ENCODE measurements at regions not wholly inside any gene's neighbourhood (a gene's known extent, or its start where the extent isn't known, plus 50 kb on each side); places are given as distances from the start of the nearest gene placed in this dataset.
"Not testable (repeated sequence)": the region's sequence is repeated elsewhere in the genome, so short reads cannot be mapped to it uniquely, and the experiment has no call there.

DNA sequence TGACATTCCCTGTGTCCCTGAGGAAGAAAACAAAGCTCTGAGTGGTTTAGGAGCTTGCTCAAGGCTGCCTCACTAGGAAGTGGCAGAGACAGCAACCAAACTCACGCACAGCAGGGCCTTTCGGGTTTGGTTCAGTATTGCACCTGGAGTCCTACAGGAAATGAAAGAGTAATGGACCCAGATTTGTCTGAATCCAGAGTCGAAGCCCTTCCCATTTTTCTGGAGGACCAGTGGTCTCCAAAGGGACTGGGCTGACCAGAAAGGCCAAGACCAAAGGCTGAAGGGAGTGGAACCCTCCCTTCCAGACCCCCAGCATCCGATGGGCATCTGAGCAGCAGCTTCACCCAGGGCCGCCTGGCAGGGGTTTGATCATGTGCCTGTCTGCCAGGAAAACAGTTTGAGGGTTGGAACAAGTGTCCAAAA, 85.5 kb upstream of the RPL38 start:
- DNase-seq (ENCODE audit: missing footprints) (no peak), ATAC-seq (no peak)
- intact Hi-C loops (cut with DNase I) = no loop called here

DNA sequence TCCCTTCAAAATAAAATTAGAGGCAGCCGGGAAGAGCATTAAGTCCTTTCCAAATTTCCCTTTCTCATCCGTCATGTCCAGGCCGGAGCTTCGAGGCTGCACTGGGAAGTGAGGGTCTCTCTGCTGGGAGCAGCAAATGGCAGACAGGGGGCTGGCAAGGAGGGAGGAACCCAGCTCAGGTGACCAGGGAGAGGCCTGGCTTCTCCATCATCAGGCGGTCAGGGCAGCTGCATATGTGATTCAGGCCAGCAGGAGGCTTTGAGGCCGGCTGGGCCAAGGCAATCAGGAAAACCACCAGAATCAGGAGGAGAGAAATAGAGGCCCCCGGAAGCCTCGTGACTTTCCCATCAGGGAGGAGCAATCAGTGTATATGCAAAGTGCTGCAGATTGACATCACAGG, 85.0 kb upstream of the RPL38 start:
- intact Hi-C loops (cut with DNase I) = no loop called here
- ATAC-seq (no peak), DNase-seq (ENCODE audit: missing footprints) (no peak)

DNA sequence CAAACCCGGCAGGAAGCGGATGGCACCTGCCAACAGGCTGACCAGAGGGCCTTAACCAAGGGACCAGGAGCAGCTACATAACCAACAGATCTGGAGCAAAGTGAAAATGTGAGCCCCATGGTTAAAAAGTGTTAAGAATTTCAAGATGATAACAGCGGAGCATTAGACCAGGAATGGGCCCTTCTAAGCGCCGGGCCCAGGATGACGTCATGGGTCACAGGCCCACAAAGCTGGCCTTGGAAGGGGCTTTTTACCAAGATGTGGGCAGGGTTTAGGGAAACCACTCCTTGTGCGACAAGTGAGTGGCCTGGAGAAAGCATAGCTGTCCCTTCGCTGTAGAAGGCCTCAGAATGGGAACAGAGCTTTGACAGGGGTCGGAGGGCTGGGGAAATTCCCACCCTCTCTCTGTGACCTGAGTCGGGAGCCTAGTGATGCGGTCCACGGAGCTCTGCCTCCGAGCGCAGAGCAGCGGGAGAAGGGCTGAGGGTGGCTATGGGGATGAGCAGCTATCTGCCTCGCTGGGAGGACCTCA, 84.4 kb upstream of the RPL38 start:
- no peak for DNase-seq (ENCODE audit: missing footprints)
- no peak for ATAC-seq
- intact Hi-C loops (cut with DNase I) = no loop called here

DNA sequence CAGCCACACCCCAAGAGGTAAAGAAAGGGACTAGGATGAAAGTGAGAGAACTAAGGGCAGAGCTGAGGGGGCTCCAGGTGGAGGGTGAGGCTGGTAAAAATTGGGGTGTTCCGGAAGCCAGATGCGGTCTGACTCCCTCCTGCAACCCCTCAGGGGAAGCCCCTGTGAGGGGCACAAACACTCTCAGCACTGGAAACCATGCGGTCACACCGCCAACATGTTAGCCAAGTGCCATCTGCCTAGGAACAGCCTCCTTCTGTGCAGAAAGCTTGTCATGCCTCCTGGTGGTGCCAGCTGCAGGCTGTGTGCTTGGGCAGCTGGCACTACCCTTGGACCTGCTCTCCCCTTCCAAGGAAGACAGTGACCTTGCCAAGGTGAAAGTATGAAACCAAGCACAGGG, 83.5 kb upstream of the RPL38 start:
- ATAC-seq = no peak
- DNase-seq (ENCODE audit: missing footprints) = no peak

DNA sequence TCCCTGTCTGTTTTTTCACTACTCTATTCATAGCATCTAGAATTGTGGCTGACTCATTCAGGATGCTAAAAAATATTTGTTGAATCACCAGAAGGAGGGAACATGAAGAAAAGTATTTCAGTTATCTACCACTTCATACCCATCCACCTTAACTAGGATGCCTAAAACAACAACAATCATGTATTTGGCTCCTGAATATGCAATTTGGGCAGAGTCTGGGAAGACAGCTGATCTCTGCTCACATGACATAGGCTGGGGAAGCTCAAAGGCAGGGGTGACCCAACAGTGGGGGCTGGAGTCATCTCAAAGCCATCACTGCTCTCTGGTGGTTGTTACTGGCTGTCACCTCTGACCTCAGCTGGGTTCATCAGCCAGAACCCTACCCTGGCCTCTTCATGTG, 80.1 kb upstream of the RPL38 start:
- ATAC-seq (no peak), DNase-seq (ENCODE audit: missing footprints) (no peak)
- intact Hi-C loops (cut with DNase I) = no loop called here

More for the DNA sequence above, 83.5 kb upstream of the RPL38 start:
- intact Hi-C loops (cut with DNase I) = no loop called here

DNA sequence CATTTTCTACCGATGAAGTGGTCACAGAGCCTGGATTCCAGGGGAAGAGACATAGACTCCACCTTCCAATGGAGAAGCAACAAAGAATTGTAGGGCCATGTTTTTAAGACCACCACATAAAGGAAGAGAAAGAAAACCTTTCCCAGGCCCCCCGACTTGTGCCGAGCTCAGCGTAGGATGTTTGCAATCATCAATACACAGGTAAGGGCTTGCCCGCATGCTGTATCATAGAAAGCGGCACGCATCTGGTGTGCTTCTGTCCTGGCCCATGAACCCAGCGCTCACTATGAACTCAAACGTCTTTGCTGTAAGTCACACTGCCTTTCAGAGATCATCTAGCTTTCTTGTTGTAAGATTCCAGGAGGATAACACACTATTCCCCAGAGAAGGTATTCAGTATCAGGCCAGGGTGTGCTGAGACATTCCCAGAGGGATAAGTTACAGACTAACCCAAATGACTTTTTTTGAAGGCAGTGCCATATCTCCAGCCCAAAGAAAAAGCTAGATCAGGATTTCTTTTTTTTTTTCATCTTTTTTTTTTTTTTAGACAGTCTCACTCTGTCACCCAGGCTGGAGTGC, 79.5 kb upstream of the RPL38 start:
- no peak for ATAC-seq
- no peak for DNase-seq (ENCODE audit: missing footprints)
- intact Hi-C loops (cut with DNase I) = no loop called here

DNA sequence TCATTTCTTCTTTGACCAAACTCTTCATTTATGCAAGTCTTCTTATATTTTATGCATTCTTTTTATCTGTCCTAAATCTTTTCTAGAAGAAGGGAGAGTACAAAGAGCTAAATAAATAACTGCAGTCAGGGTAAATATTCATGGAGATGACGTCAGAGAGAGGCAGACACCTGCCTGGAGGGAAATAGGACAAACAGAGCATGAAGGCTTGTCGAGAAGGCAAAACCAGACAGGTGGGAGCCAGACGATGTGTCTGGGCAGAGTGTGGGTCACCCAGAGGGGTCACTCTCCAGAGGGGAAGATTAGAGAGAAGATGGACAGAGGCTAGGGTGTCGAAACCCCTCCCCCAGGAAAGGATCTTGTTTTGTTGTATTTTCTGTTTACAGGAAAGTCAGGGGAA, 78.3 kb upstream of the RPL38 start:
- intact Hi-C loops (cut with DNase I) = no loop called here
- no peak for ATAC-seq
- no peak for DNase-seq (ENCODE audit: missing footprints)

DNA sequence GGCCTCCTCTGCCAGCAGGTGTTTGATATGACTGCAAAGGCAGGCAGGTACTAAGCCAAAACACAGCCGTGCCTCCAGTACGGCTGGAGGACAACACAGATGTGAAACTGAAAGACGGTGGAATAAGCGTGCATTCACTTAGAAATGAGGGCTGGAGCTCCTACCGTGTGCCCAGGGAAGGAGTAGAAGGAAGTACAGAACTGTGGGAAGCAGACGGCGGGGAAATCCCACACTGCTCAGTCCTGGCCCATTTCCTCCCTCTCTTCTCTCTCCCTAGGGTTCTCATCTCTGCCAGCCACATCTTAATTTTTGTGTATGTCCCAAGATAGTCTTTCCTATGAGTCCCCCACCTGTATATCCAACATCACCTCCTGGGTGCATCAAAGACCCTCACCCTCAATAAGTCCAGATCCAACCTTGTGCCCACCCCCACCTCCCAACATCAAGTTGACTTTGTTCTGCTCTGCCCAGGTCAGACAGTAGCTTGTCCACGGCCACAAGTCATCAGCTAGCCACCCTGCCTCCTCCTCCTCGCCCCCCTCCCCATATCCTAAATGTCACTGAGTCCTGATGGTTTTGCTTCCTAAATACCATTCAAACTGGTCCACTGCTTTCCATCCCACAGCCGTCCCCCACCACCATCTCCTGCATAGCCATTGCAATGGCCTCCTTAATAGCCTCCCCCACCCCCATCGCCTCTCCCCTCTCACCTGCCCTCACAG, 77.1 kb upstream of the RPL38 start:
- DNase-seq (ENCODE audit: missing footprints) = no peak
- intact Hi-C loops (cut with DNase I) = no loop called here
- ATAC-seq = no peak

DNA sequence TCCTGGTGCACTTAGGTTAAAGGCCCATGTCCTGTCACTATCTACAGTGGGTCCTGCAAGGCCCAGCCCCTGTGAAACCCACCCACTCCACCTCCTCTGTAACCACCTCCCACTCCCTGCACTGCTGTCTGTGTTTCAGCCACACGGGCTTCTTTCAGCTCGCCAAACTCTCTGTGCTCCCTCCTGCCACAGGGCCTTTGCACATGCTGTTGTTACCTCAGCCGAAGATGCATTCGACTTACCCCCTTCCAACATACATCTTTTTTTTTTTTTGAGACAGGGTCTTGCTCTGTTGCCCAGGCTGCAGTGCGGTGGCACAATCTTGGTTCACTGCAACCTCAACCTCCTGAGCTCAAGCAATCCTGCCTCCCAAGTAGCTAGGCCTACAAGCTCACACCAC, 76.5 kb upstream of the RPL38 start:
- intact Hi-C loops (cut with DNase I) = no loop called here
- ATAC-seq = no peak
- DNase-seq (ENCODE audit: missing footprints) = no peak

DNA sequence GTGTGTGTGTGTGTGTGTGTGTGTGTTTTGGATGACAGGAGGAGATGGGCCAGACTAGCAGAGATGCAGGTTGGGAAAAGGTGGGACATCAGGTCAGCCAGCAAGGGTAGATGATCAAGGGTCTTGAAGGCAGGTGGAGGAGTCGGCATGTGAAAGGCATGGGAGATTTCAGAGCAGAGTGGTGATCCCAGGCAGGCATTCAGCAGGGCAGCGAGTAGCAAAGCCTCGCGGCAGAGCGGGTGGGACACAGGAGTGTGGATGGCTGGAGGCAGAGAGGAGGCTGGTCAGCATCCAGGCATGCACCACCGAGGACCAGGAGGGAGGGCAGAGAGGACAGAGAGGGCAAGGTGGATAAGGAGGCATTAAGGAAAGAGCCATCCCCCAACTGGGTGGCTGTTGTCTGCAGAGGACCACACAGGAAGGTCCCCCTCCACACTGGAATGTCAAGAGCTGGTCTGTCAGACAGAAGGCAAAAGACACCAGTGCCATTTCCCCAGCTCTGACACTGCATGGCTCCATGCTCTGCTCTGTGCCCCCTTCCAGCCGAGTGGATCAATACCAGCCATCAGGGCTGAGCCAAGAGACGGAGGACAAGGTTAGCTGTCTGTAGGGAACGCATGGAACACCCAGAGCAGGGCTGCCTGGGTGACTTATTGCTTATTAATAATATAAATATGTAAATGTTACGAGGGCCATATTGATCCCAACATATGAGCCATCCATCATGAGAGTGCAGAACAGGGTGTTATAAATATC, 74.8 kb upstream of the RPL38 start:
- DNase-seq (ENCODE audit: missing footprints) (no peak), ATAC-seq (no peak)
- intact Hi-C loops (cut with DNase I) = no loop called here

DNA sequence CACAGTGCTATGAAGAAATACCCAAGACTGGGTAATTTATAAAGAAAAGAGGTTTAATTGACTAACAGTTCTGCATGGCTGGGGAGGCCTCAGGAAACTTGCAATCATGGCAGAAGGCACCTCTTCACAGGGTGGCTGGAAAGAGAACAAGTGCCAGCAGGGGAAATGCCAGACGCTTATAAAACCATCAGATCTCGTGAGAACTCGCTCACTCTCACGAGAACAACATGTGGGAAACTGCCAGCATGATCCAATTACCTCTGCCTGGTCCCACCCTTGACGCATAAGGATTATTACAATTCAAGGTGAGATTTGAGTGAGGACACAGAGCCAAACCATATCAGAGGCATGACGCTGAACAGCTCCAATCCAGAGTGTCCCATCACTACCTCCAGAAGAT, 73.7 kb upstream of the RPL38 start:
- ATAC-seq; intact Hi-C loops (cut with DNase I); DNase-seq (ENCODE audit: missing footprints): not testable (repeated sequence)

DNA sequence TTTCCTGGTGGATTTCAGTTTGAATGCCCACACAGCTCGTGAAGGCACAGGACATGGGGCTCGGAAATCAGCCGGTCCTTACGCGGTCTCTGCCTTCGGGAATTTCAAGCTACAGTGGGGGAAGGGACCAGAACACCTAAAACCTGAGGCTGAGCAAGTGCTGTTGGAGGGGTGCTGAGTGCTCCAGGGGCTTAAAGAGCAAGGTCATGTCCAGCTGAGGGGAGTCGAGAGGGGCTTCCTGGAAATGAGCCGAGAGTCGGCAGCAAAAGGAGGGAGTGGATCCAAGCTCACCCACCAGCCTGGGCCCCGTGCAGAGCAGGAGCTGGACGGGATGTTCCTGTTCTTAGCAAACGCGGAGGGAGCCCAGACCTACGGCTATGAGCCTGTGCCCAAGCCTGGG, 73.2 kb upstream of the RPL38 start:
- intact Hi-C loops (cut with DNase I) = no loop called here
- no peak for ATAC-seq
- no peak for DNase-seq (ENCODE audit: missing footprints)

DNA sequence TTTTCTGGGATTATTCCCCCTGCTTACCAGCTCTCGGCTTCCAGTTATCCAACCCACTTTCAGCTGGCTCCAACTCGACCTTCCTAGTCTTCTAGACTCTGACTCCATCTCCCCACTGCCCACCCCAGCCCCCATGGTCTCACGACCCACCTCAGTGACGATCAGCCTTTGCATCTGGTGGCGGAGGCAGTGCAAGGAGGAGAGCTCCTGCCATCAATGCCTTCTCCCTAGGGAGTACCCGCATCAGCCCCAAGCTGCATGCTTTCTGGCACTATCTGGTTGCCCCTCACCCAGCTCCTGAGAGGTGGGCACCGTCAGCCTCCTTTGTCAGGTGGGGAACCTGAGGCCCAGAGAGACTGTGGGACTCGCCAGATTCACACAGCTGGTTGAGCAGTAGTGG, 72.6 kb upstream of the RPL38 start:
- DNase-seq (ENCODE audit: missing footprints) = no peak
- intact Hi-C loops (cut with DNase I) = no loop called here
- ATAC-seq = no peak

DNA sequence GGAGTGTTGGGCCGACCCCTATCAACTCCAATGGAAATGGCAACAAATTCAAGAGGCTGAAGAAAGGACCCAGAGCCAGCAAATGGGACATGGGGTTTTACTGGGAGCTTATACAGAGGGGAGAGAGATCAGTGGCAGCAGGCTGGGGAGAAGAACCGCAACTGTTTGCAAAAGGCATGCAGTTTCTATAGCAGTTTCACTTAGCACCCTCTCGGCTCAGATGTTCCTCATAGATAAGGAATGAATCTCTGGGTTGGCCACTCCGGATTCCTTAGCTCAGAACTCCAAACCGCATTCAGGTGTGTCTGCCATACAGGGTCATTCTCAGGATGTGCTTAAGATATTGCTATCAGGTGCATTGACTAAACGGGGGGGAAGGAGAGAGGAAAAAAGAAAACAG, 71.1 kb upstream of the RPL38 start:
- intact Hi-C loops (cut with DNase I) = no loop called here
- ATAC-seq = no peak
- DNase-seq (ENCODE audit: missing footprints) = no peak

DNA sequence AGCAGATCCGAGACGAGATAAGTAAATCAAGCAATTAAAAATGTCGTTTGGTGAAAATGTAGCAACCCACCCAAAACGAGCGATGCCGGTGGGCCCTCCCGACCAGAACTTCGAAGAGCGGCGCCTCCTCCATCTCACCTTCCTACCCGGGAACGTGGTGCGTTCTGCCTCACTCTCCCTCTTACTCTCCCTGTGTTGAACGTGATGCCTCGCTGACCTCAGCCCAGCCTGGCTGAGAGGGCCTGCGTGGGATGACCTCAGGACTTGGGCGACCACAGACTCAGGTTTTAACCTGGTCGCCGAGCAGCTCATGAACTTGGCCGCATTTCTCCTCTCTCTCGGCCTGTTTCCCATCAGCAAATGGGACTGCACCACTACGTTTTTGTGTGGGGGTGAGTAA, 69.7 kb upstream of the RPL38 start:
- DNase-seq (ENCODE audit: missing footprints) (no peak), ATAC-seq (no peak)
- intact Hi-C loops (cut with DNase I) = no loop called here

DNA sequence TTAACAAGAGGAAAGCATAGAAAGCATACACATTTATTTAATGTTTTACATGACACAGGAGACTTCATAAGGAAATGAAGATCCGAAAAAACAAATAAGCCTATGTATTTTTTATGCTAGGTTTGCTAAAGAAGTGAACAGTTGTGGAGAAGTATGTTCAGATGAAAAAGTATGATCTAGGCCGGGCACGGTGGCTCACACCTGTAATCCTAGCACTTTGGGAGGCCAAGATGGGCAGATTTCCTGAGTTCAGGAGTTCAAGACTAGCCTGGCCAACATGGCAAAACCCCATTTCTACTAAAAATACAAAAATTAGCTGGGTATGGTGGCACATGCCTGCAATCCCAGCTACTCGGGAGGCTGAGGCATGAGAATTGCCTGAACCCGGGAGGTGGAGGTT, 69.2 kb upstream of the RPL38 start:
- ATAC-seq; intact Hi-C loops (cut with DNase I); DNase-seq (ENCODE audit: missing footprints): not testable (repeated sequence)

DNA sequence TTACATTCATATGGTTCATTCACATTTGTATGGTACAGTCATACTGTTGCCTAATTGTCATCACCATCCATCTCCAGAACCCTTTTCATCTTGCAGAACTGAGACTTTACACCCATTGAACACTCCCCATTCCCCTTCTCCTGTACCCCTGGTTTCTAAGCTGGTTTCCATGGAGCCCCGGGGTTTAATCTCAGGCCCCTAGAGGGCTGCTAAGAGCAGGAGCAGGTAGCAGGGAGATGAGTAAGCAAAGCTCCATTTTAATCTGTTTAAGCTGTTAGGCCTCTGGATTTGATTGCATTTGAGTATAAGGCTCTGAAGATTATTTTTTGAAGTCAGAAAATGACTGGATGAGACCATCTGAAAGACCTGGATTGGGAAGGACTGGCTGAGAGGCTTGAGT, 68.5 kb upstream of the RPL38 start:
- ATAC-seq (no peak), DNase-seq (ENCODE audit: missing footprints) (no peak)
- intact Hi-C loops (cut with DNase I) = no loop called here

DNA sequence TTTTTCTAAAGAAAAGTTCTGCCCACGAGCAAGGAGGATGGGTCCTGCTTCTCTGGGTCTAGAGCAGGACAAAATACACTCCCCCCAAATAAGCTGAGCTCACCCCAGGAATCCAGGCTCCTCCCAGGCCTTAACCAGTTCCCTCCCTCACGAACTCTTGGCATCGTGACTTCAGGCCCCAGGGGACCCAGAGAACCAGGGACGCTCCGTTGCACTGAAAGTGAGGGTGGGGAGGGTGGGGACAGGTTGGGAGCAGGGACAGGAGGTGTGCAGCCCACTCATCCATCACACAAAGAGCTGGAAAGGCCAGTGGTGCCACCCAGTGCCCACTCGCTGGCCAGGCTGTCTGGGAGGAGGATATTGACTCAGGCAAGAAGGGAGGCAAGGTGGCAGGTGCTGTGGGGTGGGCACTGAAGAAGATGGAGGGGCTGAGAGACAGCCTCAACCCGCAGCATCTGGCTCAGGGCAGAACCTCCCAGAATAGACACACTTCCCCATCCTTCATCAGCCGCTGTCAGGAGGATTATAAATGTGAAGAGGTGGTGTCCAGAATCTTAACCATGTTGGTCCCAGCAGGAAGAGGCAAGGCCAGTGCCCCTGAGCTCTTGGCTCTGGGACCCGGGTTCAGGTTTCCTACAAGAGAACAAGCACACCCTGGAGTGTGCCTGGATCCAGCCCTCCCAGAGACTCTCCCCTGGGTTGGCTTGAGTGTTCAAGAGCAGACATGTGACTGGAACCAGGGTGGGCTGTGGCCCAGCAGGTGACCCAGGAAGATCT, 67.9 kb upstream of the RPL38 start:
- intact Hi-C loops (cut with DNase I) = no loop called here
- ATAC-seq (no peak), DNase-seq (ENCODE audit: missing footprints) (no peak)

DNA sequence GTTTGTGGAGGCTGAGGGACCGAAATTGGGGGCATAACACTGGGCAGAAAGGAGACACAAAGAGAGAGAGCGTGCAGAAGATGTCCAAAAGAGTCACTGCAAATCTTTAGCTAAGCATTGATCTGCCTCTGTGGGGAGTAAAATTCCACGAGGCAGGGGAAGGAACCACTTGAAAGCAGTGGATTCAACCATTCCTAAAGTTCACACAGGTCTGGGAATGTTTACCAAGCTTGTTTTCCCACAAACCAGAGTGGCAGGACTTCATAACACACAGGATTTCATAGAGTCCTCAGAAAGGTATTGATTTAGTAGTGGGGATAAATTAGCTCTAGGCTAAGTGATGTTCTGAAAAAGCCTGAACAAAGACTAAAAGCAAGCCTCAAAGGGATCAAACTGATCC, 66.1 kb upstream of the RPL38 start:
- intact Hi-C loops (cut with DNase I) = no loop called here
- no peak for DNase-seq (ENCODE audit: missing footprints)
- ATAC-seq = no peak
